Ishikawa (cell line): ENCODE measurements at regions not wholly inside any gene's neighbourhood (a gene's known extent, or its start where the extent isn't known, plus 50 kb on each side); places are given as distances from the start of the nearest gene placed in this dataset.

ENCODE experiments used
- CEBPB ChIP-seq: IDR thresholded peaks from 2 replicates; pipeline ENCODE4 v1.6.1; 2012
- CREB1 ChIP-seq: IDR thresholded peaks from 2 replicates; pipeline ENCODE4 v1.6.1; 2012; ENCODE audit warnings: low read depth
- EGR1 ChIP-seq: IDR thresholded peaks from 2 replicates; pipeline ENCODE4 v1.6.1; 2012
- EP300 ChIP-seq: IDR thresholded peaks from 2 replicates; pipeline ENCODE4 v1.6.1; 2012; ENCODE audit warnings: borderline replicate concordance
- FOXM1 ChIP-seq: IDR thresholded peaks from 2 replicates; pipeline ENCODE4 v1.6.1; 2012; ENCODE audit warnings: low read depth, borderline replicate concordance
- NFIC ChIP-seq: IDR thresholded peaks from 2 replicates; pipeline ENCODE4 v1.6.1; 2012
- RAD21 ChIP-seq: IDR thresholded peaks from 2 replicates; pipeline ENCODE4 v1.6.1; 2012; ENCODE audit warnings: low read depth
- TAF1 ChIP-seq: IDR thresholded peaks from 2 replicates; pipeline ENCODE4 v1.6.1; 2012; ENCODE audit warnings: low read depth, mild to moderate bottlenecking
- TCF12 ChIP-seq: IDR thresholded peaks from 2 replicates; pipeline ENCODE4 v1.6.1; 2012; ENCODE audit warnings: low read depth
- TEAD4 ChIP-seq: IDR thresholded peaks from 2 replicates; pipeline ENCODE4 v1.6.1; 2012
- YY1 ChIP-seq: IDR thresholded peaks from 2 replicates; pipeline ENCODE4 v1.6.1; 2012; ENCODE audit warnings: low read depth
- ZBTB7A ChIP-seq: IDR thresholded peaks from 2 replicates; pipeline ENCODE4 v1.6.1; 2012; ENCODE audit warnings: low read depth
- TF ChIP-seq, protein P1 (sequence below): IDR thresholded peaks from 2 replicates; pipeline ENCODE4 v1.6.1; 2012; ENCODE audit warnings: low read depth, mild to moderate bottlenecking
- TF ChIP-seq, protein P2 (sequence below): IDR thresholded peaks from 2 replicates; pipeline ENCODE4 v1.6.1; 2012
- TF ChIP-seq, protein P3 (sequence below): IDR thresholded peaks from 2 replicates; pipeline ENCODE4 v1.6.1; 2012

DNA sequence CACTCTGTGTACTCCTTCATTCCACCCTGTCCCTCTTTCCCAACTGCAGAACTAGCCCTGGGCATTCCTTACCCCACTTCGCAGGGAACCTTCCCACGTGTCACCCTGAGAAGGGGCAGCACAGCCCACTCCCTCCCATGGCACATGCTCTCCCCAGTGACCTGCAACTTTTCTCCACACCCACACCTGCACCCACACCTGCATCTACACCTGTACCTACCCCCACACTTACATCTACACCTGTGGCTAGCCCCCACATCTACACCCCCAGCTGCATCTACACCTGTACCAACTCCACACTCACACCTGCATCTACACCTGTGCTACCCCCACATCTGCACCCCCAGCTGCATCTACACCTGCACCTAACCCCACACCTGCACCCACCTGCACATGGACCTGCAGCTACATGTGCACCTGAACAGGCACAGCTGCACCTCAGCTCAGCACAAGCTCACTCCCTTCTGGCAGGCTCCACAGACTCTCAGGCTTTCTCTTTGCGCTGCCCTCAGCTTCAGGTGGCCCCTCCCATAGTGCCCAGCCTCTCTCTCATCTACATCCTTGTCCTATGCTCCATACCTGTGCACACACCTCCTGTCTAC is 234.1 kb downstream of the TUBA3C start:
- TF ChIP-seq FOXM1: no peak
- TF ChIP-seq TEAD4: no peak

DNA sequence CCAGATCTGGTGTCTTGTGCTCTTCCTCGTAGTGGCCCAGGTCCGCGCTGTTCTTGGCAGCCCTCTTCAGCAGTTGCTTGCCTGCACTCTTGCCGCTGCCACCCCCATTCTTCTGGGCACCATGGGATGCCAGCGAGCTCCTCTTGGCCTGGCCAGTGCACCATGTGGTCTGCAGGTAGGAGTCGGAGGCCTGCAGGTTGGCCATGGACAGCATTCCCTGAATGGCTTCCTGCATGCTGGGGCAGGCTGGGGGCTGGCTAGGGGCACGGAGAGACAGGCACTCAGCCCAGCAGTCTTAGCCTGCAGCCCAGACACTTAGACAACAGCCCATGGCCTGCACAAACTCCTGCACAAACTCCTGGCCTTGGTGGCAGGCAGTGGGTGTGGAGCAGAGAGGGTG is 234.9 kb downstream of the TUBA3C start:
- TF ChIP-seq TCF12 (no peak), CREB1 (no peak), FOXM1 (no peak), NFIC (no peak), RAD21 (no peak)
- TF ChIP-seq, protein P1, sequence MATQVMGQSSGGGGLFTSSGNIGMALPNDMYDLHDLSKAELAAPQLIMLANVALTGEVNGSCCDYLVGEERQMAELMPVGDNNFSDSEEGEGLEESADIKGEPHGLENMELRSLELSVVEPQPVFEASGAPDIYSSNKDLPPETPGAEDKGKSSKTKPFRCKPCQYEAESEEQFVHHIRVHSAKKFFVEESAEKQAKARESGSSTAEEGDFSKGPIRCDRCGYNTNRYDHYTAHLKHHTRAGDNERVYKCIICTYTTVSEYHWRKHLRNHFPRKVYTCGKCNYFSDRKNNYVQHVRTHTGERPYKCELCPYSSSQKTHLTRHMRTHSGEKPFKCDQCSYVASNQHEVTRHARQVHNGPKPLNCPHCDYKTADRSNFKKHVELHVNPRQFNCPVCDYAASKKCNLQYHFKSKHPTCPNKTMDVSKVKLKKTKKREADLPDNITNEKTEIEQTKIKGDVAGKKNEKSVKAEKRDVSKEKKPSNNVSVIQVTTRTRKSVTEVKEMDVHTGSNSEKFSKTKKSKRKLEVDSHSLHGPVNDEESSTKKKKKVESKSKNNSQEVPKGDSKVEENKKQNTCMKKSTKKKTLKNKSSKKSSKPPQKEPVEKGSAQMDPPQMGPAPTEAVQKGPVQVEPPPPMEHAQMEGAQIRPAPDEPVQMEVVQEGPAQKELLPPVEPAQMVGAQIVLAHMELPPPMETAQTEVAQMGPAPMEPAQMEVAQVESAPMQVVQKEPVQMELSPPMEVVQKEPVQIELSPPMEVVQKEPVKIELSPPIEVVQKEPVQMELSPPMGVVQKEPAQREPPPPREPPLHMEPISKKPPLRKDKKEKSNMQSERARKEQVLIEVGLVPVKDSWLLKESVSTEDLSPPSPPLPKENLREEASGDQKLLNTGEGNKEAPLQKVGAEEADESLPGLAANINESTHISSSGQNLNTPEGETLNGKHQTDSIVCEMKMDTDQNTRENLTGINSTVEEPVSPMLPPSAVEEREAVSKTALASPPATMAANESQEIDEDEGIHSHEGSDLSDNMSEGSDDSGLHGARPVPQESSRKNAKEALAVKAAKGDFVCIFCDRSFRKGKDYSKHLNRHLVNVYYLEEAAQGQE: no peak

DNA sequence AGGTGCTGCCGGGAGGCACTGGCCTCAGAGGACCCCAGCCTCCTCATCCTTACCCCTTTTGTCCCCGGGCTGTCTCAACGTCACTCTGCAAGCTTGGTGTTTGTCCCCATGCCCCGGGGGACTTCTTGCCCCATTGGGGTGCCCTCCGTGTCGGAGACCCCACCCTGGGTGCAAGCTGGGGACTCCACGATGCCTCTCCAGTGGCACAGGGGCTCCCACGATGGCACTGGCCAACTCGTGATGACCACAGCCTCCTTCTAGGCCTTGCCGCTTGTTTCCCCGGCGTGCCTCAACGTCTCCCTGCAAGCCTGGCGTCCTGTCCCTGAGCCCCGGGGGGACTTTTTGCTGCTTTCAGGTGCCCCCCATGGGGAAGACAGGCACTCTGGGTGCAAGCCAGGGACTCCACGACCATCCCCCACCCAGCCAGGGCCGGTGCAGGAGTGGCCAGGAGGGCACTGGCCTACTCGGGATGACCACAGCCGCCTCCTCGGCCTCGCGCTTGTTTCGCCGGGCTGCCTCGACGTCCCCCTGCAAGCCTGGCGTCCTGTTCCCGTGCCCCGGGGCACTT is 237.0 kb downstream of the TUBA3C start:
- TF ChIP-seq, protein P1: no peak
- no peak for TF ChIP-seq NFIC

DNA sequence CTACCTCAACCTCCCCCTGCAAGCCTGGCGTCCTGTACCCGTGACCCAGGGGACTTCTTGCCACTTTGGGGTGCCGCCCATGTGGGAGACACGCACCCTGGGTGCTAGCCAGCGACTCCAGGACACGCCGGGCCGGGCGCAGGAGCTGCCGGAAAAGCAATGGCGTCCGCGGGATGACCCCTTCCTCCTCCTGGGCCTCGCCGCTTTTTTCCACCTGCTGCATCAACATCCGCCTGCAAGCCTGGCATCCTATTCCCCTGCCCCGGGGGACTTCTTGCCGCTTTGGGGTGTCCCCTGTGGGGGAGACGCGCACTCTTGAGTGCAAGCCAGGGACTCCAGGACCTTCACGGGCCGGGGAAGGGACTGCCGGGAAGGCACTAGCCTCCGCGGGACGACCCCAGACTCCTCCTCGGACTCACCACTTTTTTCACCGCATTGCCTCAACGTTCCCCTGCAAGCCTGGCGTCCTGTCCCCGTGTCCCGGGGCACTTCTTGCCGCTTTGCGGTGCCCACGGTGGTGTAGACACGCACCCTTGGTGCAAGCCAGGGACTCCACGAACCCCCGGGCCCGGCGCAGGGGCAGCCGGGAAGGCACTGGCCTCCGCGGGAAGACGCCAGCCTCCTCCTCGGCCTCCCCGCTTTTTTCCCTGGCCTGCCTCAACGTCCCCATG is 237.8 kb downstream of the TUBA3C start:
- no peak for TF ChIP-seq NFIC
- no peak for TF ChIP-seq YY1
- no peak for TF ChIP-seq TAF1
- no peak for TF ChIP-seq TEAD4
- no peak for TF ChIP-seq FOXM1
- no peak for TF ChIP-seq CEBPB
- no peak for TF ChIP-seq RAD21
- TF ChIP-seq ZBTB7A: no peak
- TF ChIP-seq EP300: no peak
- TF ChIP-seq, protein P2, sequence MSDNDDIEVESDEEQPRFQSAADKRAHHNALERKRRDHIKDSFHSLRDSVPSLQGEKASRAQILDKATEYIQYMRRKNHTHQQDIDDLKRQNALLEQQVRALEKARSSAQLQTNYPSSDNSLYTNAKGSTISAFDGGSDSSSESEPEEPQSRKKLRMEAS: no peak
- no peak for TF ChIP-seq TCF12
- TF ChIP-seq, protein P1: no peak

DNA sequence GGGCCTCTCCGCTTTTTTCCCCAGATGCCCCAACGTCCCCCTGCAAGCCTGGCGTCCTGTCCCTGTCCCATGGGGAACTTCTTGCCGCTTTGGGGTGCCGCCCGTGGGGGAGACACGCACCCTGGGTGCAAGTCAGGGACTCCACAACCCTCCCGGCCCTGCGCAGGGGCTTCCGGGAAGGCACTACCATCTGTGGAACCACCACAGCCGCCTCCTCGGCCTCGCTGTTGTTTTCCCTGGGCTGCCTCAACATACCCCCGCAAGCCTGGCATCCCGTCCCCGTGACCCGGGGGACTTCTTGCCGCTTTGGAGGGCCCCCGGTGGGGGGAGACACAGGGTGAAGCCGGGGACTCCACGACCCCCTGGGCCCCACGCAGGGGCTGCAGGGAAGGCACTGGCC is 238.4 kb downstream of the TUBA3C start:
- TF ChIP-seq ZBTB7A (no peak), FOXM1 (no peak), TCF12 (no peak), NFIC (no peak), RAD21 (no peak), CEBPB (no peak), TEAD4 (no peak), CREB1 (no peak), EGR1 (no peak), YY1 (no peak), TAF1 (no peak), EP300 (no peak)
- TF ChIP-seq, protein P2: no peak
- TF ChIP-seq, protein P1: no peak
- TF ChIP-seq, protein P3, sequence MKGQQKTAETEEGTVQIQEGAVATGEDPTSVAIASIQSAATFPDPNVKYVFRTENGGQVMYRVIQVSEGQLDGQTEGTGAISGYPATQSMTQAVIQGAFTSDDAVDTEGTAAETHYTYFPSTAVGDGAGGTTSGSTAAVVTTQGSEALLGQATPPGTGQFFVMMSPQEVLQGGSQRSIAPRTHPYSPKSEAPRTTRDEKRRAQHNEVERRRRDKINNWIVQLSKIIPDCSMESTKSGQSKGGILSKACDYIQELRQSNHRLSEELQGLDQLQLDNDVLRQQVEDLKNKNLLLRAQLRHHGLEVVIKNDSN: no peak
